ENCODE measurements at regions not wholly inside any gene's neighbourhood (a gene's known extent, or its start where the extent isn't known, plus 50 kb on each side); places are given as distances from the start of the nearest gene placed in this dataset.

- TF ChIP-seq CTCF (IDR thresholded peaks at IDR 0.05) = no peak
- ATAC-seq (ENCODE audit: low FRiP score) = no peak
- DNase-seq (ENCODE audit: low spot score) = no peak
Observed at GRCh38 chr6:26202811-26203583, 115.8 kb downstream of the HFE start.

- peak; percentile 67 for DNase-seq (ENCODE audit: low spot score)
- TF ChIP-seq CTCF (IDR thresholded peaks at IDR 0.05) = no peak
- peak; percentile 86 for ATAC-seq (ENCODE audit: low FRiP score)
Observed at GRCh38 chr6:26204332-26205160, 117.3 kb downstream of the HFE start.

- ATAC-seq (ENCODE audit: low FRiP score) (peak; percentile 28), DNase-seq (ENCODE audit: low spot score) (no peak)
- TF ChIP-seq CTCF (IDR thresholded peaks at IDR 0.05) = no peak
Observed at GRCh38 chr6:26205161-26205624, 118.0 kb downstream of the HFE start.

GRCh38 chr6:26205625-26206574 lies 118.7 kb downstream of the HFE start:
- DNase-seq (ENCODE audit: low spot score) = no peak
- no peak for TF ChIP-seq CTCF (IDR thresholded peaks at IDR 0.05)
- no peak for ATAC-seq (ENCODE audit: low FRiP score)

- ATAC-seq (ENCODE audit: low FRiP score) (no peak), DNase-seq (ENCODE audit: low spot score) (no peak)
- no peak for TF ChIP-seq CTCF (IDR thresholded peaks at IDR 0.05)
Observed at GRCh38 chr6:26206868-26207801, 119.9 kb downstream of the HFE start.

GRCh38 chr6:26211963-26212362 lies 124.7 kb downstream of the HFE start:
- TF ChIP-seq CTCF (IDR thresholded peaks at IDR 0.05) = no peak
- ATAC-seq (ENCODE audit: low FRiP score) (no peak), DNase-seq (ENCODE audit: low spot score) (no peak)

Measured in omental fat pad (tissue), 3 donors.